HUDEP-2 (cell line): ENCODE measurements at regions not wholly inside any gene's neighbourhood (a gene's known extent, or its start where the extent isn't known, plus 50 kb on each side); places are given as distances from the start of the nearest gene placed in this dataset.

Experiments
- DNase-seq, 76 experiments: peaks; one replicate each; lab custom pipeline; 2025; ENCODE audit not compliant: unreplicated experiment in 76 of 76; lab: John Stamatoyannopoulos, UW

DNA sequence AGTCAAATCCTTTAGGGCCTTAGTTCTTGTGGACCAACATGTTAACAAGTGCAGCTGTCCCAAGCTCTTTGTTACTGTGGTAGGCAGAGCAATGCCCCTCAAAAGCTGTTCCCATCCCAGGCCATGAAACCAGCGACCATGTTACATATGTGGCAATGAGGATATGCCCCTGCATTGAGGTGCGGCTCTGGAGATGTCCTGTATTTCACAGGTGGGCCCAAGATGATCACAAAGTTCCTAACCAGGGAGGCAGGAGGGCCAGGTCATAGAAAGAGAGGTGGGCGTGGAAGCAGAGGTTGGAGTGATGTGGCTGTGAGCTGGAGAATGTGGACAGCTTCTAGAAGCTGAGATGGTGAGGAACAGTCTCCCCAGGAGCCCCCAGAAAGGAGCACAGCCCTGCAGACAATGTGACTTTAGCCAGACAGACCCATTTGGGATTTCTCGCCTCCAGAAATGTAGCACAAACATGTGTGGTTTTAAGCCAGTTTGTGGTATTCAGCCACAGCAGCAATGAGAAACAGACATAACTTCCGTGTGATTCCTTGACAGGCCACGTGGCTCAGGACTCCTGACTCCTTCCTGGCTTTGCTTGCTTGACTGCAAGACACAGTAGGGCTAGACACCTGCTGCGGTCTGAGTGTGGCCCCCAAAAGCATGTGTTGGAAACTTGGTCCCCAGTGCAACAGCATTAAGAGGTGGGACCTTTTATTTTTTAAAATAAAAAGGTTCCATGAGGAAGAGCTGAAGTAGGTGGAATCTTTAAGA, 778.3 kb downstream of the KCNJ18 start:
- DNase-seq = no peak

DNA sequence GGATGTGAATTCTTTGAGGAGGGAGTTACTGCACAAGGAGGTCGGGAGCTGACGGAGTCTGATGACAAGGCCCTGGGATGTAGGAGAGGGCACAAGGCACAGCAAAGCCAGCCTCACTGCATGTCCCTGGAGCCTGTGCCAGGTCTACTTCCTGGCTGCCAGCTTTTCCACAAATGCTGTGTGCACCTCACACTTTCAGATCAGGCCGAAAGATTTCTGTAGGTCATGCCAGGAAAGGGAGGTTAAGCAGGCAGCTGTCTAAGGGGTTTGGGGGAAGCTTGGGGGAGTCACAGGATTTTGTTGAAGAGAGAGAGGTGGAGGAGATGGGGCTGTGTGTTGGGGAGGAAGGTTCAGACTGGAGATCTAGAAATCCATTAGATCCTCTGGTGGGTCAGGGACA, 792.5 kb downstream of the KCNJ18 start:
- DNase-seq = no peak

DNA sequence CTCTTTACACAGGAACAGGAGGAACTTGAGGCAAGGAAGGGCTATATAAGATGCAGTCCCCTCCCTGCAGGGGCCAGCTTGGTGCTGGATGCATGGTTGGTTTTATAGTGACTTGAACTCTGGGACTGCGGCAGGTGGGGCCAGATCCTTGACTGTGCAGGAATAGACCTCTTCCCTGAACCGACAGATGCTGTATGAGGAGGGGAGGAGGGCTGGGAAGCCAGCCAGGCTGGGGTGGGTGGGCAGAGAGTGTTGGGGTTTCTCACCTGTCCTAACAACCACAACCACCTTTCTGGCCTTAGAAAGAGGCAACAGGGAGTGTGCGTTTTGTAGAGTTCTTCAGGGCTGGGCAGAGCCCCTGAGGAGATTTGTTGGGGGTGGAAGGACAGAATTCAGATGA, 798.1 kb downstream of the KCNJ18 start:
- DNase-seq = no peak

GRCh38 chr17:22492331-22492730, 800.0 kb downstream of the KCNJ18 start:
- no peak for DNase-seq

DNA sequence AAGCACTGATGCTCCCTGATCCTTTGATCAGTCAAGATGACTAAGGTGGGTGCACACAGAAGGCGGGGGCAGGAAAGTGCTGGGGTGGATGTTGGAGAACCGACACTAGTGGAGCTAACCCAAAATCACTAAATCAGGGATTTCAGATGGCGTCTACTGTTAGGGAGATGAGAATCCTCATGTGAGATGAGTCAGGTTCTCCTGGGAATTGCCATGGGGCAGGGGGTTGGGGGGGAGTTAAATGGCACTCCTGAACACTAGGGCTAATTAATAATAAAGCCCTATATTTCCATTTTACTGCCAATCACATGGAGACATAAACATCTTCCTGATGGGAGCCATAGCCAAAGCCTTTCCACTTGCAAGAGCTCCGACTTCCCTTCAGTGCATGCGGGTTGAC, 804.1 kb downstream of the KCNJ18 start:
- DNase-seq = no peak

GRCh38 chr17:22503322-22503899, 811.1 kb downstream of the KCNJ18 start:
- no peak for DNase-seq

DNA sequence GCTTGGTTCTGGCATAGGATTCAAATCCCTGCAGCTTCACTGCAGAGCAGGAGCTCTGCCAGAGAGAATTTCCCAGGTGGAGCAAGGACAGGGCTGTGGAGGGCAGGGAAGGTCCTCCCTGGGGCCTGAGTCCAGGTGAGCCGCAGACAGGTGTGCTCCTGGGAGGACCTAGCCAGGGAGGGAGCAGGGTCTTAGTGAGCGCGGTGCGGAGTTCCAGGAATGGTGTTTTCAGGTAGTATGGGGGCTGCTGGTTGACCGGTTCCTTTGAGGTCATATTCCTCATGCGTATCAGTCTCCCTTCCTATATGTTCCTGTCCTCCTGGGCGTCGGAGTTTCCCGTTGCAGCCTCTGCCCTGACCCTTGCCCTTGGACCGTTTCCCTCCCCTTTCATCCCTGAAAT, 813.3 kb downstream of the KCNJ18 start:
- no peak for DNase-seq

DNA sequence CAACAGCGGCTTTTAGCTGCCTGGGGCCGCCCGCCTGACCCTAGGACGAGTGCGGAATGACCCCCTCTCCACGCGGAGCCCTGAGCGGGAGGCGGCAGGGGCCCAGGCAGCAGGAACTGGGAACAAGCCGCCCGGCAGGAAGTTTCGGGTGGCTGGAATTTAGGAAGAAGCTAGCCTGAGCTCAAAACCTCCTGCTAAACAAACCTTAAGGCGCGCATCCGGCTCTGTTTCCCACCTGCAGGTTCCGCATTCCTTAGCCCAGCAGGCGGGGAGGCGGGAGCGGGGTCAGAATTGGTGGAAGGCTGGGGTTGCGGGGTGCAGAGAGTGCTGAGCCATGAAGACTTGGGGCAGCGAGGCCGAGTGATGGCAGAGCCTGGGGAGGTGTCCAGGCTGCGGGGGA, 813.9 kb downstream of the KCNJ18 start:
- DNase-seq = no peak

DNA sequence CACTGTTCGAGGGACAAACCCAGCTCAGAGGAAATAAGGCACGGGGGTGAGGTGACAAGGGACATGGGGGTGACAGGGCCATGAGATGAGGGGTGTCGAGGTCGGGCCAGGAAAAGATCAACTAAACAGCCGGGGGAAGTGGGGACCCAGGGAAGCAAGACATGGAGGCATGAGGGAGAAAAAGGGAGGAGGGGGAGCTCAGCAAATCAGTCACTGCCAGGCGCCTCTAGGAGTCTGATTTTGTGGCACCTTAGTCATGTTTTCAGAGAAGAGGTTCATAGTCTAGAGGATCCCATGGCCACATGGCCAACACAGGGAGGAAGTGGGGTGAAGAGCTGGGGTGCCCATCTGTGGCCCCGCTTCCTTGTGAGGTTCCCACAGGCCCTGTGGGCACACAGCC, 814.5 kb downstream of the KCNJ18 start:
- DNase-seq = no peak

- DNase-seq = no peak
Measured at GRCh38 chr17:22507823-22508222, 815.5 kb downstream of the KCNJ18 start.

DNA sequence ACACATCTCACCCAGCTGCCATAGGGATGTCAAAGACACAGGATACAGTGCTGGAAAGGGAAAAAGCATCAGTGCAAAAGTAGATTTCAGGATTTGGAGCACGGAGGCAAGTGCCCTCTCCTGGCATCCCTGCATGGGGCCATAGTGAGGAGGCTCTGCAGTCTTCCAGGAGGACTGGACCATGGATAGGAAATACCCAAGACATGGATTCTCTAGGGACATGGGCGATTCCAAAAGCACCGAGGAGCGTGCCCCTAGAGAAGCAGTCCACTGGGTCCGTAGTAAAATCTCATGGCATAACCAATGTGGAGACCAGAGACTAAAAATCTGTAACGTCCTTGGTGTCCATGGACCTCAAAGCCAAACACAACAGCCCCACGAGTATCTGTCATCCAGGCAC, 818.2 kb downstream of the KCNJ18 start:
- DNase-seq = no peak

DNA sequence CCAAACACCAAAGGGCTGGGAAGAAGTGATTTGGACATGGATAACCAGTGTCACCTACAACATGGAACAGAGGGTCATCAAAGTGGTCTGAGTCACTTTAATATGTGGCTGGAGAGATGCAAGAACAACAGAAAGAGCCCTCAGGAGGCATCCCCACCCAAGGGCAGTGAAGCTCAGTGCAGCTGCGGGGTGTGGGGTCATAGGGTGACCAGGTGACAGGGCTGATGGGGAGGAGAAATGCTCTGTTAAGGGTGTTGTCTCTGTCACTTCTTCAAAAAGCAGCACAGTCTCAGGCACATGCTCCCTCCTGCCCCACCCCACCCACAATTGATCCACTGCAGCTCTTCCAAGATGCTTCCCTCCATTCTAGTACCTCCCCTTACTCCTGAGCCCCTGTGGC, 819.1 kb downstream of the KCNJ18 start:
- no peak for DNase-seq

- no peak for DNase-seq
Measured at GRCh38 chr17:22512057-22512456, 819.7 kb downstream of the KCNJ18 start.

DNA sequence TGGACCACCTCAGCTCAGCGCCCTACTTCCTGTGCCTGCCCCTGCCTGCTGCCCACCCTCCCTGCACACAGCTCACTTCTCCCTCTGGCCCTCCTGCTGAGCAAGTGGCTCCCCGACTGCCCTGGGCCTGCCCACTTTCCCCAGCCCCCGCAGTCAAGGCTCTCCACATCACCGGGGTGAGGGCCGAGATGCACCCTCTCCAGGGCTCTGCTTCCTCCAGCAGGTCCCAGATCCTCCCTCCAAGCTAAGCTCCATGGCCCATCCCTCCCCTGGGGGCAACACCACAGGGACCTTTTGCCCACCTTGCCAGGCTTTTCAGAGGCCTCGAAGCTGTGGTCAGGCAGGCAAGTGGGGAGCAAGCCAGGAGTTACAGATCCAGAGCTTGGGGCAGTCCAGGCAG, 820.2 kb downstream of the KCNJ18 start:
- no peak for DNase-seq

DNA sequence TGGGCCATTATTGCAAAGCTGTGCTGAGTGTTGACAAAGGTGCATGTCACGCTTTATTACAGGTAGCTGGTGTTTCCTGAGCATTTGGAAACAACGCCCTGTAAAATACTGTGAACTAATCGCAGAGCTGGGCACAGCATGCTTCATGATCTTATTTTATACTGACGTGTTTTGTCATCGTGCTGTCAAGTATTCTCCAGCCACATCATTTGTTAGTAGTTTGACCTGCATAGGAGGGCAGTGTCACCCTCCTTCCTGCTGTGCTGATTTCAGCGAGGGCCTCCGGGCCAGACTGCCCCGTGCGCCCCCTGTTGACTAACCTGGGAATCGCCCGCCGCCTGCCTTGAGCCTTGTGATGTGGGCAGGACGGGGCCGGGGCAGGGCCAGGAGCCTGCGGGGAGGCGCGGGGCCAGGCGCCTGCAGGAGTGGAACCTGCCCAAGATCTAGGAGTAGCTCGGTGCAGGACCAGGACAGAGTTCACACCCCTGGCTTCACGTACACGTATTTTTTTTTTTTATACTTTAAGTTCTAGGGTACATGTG, 820.7 kb downstream of the KCNJ18 start:
- peak in 1 of 76 experiments; percentile 2 for DNase-seq

GRCh38 chr17:22514315-22514714, 822.0 kb downstream of the KCNJ18 start:
- no peak for DNase-seq

- no peak for DNase-seq
Measured at GRCh38 chr17:22514767-22515320, 822.5 kb downstream of the KCNJ18 start.

DNA sequence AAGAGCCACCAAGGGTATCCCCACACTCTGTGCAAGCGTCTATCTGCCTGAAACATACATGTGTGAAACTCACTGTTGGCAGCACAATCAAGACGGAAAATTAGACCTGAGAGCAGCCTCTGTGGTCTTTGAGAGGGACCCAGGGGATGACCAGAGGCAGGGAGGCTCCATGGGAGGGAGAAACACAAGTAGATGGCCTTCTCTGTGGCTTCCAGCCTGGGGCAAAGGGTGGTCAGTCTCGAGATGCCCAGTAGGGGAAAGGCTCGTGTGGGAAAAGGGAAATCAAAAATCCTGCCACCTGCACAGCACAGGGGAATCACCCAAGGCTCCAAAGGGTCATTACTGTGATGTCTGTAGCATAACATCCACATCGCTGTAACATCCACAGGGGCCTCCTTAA, 823.3 kb downstream of the KCNJ18 start:
- no peak for DNase-seq

DNA sequence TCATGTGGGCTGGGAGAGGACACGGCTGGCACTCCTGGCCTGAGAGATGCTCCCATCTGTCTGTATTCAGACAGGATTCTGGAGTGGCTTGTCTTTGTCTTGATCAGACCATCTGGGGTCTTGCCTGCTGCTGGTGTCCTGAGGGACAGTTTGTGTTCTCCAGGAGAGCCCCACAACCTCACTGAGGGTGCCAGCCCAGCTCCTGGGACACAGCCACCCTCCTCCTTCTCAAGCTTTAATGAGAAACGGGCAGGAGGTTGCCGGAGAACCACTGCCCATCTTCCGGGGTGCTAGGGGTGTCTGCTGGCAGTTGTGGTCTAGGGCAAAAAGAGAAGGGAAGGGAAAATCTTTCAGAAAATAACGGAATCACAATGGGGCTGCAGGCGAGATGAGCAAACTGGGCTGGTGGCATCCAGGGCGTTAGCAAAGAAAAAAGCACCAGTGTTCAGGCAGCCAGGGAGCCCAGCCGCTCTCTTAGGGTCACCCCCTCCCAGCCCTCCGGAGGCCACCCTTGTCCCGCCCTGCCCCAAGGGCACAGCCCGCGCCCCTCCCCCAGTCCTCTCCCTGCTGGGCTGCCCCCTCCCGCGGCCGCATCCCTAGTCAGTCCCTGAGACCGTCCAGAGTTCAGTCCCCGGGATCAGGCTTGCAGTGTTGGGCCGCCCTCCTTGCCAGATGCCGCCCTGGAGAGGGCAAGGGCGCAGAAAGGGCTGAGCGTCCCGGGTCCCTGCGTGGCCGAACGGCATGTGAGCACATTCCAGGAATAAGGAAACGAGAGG, 824.7 kb downstream of the KCNJ18 start:
- no peak for DNase-seq

DNA sequence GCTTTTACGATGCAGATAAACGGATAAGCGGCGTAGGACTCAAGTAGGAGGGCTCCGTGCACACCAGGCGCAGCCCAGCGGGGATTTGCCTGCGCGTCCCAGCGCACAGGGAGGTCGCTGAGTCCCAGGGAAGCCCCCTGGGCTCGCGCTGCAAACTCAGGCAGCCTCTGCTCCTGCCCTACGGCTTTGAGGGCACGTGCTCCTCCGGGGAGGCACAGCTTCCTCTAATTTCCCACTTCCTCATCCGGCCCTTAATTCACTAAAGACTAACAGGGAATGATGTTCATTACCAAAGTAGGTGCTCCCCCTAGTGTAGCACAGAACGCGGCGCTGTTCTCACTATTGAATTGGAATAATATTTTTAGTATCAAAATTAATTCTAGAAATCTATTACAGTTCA, 825.4 kb downstream of the KCNJ18 start:
- DNase-seq = no peak

GRCh38 chr17:22518185-22518584, 825.9 kb downstream of the KCNJ18 start:
- no peak for DNase-seq
